ENCODE measurements at regions not wholly inside any gene's neighbourhood (a gene's known extent, or its start where the extent isn't known, plus 50 kb on each side); places are given as distances from the start of the nearest gene placed in this dataset.
"Not testable (repeated sequence)": the region's sequence is repeated elsewhere in the genome, so short reads cannot be mapped to it uniquely, and the experiment has no call there.

DNA sequence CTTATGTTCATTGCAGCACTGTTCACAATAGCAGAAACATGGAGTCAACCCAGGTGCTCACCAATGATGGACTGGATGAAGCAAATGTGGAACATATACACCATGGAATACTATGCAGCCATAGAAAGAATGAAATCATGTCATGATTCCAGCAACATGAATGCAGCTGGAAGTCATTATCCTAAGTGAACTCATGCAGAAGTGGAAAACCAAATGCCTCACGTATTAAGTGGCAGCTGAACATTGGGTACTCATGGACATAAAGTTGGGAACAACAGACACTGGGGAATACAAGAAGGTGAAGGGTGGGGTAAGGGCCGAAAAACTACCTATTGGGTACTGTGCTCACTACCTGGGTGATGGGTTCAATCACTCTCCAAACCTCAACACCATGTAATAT lies 915.9 kb downstream of the UQCRFS1 start:
- DNase-seq, result no peak
- Histone ChIP-seq H3K4me3 (ENCODE audit: low read length) (no peak overlapping the region), H3K27ac (ENCODE audit: low read depth, low read length) (no peak overlapping the region), H3K36me3 (ENCODE audit: insufficient read depth, low read length) (no peaks in the 10 kb centered on the region), H3K27me3 (ENCODE audit: insufficient read depth, low read length, poor library complexity, severe bottlenecking) (no peaks in the 10 kb centered on the region), H3K9me3 (ENCODE audit: low read length) (no peaks in the 10 kb centered on the region), H3K4me1 (ENCODE audit: insufficient read depth, low read length) (no peaks in the 10 kb centered on the region)
- H3K36me3 Mint-ChIP-seq, result no peaks in the 10 kb centered on the region
- POLR2A ChIA-PET, result no interaction called here
- peaks cover 0 to 7% (median 2%) of the 10 kb centered on the region in 5 donors for H3K9me3 Mint-ChIP-seq
- CTCF ChIA-PET, result no interaction called here
- H3K27ac Mint-ChIP-seq, result peak overlapping the region in 1 of 8 donors; percentile 4
- no peak overlapping the region for H3K4me3 Mint-ChIP-seq
- peaks cover 0 to 2% of the 10 kb centered on the region in 2 donors for H3K27me3 Mint-ChIP-seq
- H3K4me1 Mint-ChIP-seq, result no peaks in the 10 kb centered on the region

DNA sequence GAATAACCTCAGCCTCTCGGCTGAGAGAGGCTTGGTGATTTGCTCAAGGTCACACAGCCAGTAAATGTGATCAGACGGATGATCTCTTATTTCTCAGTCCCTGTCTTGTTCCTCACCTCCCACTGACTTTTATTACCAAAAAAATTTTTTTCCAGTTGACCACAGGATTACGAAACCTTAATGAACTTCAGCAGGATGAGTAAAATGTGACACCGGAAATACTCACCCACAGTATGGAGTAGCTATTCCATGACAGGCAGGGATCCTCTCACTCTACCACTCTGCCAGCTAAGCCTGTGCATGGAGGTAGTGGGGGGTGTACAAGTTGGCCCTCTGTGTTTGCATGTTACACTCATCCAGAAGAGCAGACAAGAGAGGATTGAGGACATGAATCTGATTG lies 916.4 kb downstream of the UQCRFS1 start:
- ChIA-PET CTCF (no interaction called here), POLR2A (no interaction called here)
- Mint-ChIP-seq H3K27me3 (peaks cover 0 to 2% of the 10 kb centered on the region in 2 donors), H3K9me3 (peaks cover 0 to 8% (median 2%) of the 10 kb centered on the region in 5 donors), H3K36me3 (no peaks in the 10 kb centered on the region), H3K4me3 (no peak overlapping the region), H3K27ac (no peak overlapping the region), H3K4me1 (no peaks in the 10 kb centered on the region)
- H3K36me3 ChIP-seq (ENCODE audit: insufficient read depth, low read length), result no peaks in the 10 kb centered on the region
- DNase-seq, result no peak
- H3K27me3 ChIP-seq (ENCODE audit: insufficient read depth, low read length, poor library complexity, severe bottlenecking), result no peaks in the 10 kb centered on the region
- no peak overlapping the region for H3K4me3 ChIP-seq (ENCODE audit: low read length)
- no peak overlapping the region for H3K27ac ChIP-seq (ENCODE audit: low read depth, low read length)
- no peaks in the 10 kb centered on the region for H3K4me1 ChIP-seq (ENCODE audit: insufficient read depth, low read length)
- no peaks in the 10 kb centered on the region for H3K9me3 ChIP-seq (ENCODE audit: low read length)

DNA sequence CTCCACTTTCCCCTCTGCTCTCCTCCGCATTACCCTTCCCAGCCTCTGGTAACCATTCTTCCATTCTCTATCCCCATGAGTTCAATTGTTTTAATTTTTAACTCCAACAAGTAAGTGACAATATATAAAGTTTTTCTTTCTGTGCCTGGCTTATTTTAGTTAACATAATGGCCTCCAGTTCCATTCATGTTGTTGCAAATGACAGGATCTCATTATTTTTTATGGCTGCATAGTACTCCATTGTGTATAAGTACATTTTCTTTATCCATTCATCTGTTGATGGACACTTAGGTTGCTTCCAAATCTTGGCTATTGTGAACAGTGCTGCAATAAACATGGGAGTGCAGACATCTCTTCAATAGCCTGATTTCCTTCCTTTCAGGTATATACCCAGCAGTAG lies 918.0 kb downstream of the UQCRFS1 start:
- H3K4me3 Mint-ChIP-seq; POLR2A ChIA-PET; H3K4me3 ChIP-seq (ENCODE audit: low read length); H3K27me3 Mint-ChIP-seq; CTCF ChIA-PET; DNase-seq; H3K27ac Mint-ChIP-seq; H3K9me3 Mint-ChIP-seq; H3K4me1 Mint-ChIP-seq; H3K27me3 ChIP-seq (ENCODE audit: insufficient read depth, low read length, poor library complexity, severe bottlenecking); H3K27ac ChIP-seq (ENCODE audit: low read depth, low read length); H3K36me3 Mint-ChIP-seq; H3K36me3 ChIP-seq (ENCODE audit: insufficient read depth, low read length); H3K4me1 ChIP-seq (ENCODE audit: insufficient read depth, low read length); H3K9me3 ChIP-seq (ENCODE audit: low read length): not testable (repeated sequence)

DNA sequence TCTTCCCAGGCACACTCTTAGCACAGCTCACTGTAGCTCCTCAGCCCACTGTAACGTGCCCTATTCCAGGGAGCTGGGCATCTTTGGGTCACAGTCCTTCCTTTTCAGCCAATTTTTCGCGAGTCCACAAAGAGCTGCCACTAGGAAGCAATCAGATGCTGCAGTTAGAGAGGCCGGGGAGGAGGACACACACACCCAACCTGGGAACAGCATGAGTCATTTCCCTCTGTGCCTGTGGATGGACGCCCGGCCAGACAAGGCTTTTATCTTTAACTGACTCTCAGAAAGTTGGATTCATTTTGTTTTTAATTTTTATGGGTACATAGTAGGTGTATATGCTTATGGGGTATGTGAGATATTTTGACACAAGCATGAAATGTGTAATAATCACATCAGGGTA lies 918.6 kb downstream of the UQCRFS1 start:
- Mint-ChIP-seq H3K27me3 (peaks cover 0 to 2% of the 10 kb centered on the region in 2 donors), H3K4me3 (no peak overlapping the region), H3K36me3 (no peaks in the 10 kb centered on the region), H3K9me3 (peaks cover 0 to 9% (median 2%) of the 10 kb centered on the region in 5 donors), H3K27ac (no peak overlapping the region), H3K4me1 (no peaks in the 10 kb centered on the region)
- H3K4me3 ChIP-seq (ENCODE audit: low read length), result no peak overlapping the region
- POLR2A ChIA-PET, result no interaction called here
- DNase-seq, result no peak
- no peaks in the 10 kb centered on the region for H3K27me3 ChIP-seq (ENCODE audit: insufficient read depth, low read length, poor library complexity, severe bottlenecking)
- H3K4me1 ChIP-seq (ENCODE audit: insufficient read depth, low read length), result no peaks in the 10 kb centered on the region
- H3K27ac ChIP-seq (ENCODE audit: low read depth, low read length), result no peak overlapping the region
- CTCF ChIA-PET, result no interaction called here
- no peaks in the 10 kb centered on the region for H3K9me3 ChIP-seq (ENCODE audit: low read length)
- no peaks in the 10 kb centered on the region for H3K36me3 ChIP-seq (ENCODE audit: insufficient read depth, low read length)

DNA sequence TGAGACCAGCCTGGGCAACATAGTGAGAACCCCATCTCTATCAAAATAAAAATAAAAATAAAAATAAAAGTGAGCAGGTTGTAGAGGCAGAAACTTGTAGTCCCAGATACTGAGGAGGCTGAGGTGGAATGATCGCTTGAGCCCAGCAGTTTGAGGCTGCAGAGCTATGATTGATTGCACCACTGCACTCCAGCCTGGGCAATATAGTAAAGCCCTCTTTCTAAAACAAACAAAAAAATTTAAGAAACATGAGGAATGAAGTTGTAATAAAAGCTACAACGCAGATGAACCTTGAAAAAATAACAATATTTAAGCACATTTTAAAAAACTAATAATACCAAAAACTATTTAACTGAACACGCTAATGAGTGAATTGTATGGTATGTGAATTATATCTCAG lies 919.3 kb downstream of the UQCRFS1 start:
- CTCF ChIA-PET, result no interaction called here
- H3K27me3 Mint-ChIP-seq, result peaks cover 0 to 2% of the 10 kb centered on the region in 2 donors
- POLR2A ChIA-PET, result no interaction called here
- no peaks in the 10 kb centered on the region for H3K4me1 ChIP-seq (ENCODE audit: insufficient read depth, low read length)
- H3K4me3 Mint-ChIP-seq, result no peak overlapping the region
- H3K4me1 Mint-ChIP-seq, result no peaks in the 10 kb centered on the region
- peaks cover 0 to 9% (median 2%) of the 10 kb centered on the region in 5 donors for H3K9me3 Mint-ChIP-seq
- H3K36me3 ChIP-seq (ENCODE audit: insufficient read depth, low read length), result no peaks in the 10 kb centered on the region
- H3K36me3 Mint-ChIP-seq, result no peaks in the 10 kb centered on the region
- no peak overlapping the region for H3K4me3 ChIP-seq (ENCODE audit: low read length)
- H3K27ac ChIP-seq (ENCODE audit: low read depth, low read length), result no peak overlapping the region
- DNase-seq, result no peak
- H3K27me3 ChIP-seq (ENCODE audit: insufficient read depth, low read length, poor library complexity, severe bottlenecking), result no peaks in the 10 kb centered on the region
- no peaks in the 10 kb centered on the region for H3K9me3 ChIP-seq (ENCODE audit: low read length)
- H3K27ac Mint-ChIP-seq, result no peak overlapping the region

DNA sequence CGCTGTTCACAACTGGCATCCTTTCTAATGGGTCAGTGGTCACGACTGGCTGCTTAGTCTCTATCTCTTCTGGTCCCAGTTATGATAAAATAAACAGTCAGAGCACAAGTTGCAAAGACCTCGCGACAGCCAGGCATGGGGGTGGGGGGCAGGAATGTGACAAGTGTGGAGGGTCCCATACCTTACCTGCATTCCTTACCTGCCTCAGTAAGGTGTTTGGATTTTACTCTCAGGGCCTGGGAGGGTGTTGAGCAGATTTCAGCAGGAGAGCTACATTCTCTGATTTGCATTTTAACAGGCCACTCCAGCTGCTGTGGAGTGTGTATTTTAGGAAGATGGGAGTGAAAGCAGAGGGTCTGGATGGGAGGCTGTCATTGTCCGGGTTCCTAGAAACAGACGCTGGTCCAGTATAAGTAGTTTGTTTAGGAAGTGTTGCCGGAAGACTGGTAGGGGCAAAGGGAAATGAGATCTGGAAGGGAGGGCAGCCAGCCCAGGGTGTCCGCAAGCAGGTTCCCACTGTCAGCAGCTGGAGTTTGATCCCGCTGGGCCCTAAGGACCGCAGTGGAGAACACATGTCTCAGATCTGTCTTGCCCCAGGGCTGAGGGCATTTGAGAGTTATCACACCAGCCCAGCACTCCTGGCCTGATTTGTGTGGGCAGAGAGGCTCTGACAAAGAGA lies 920.0 kb downstream of the UQCRFS1 start:
- Histone ChIP-seq H3K9me3 (ENCODE audit: low read length) (no peaks in the 10 kb centered on the region), H3K36me3 (ENCODE audit: insufficient read depth, low read length) (no peaks in the 10 kb centered on the region), H3K4me1 (ENCODE audit: insufficient read depth, low read length) (no peaks in the 10 kb centered on the region), H3K4me3 (ENCODE audit: low read length) (no peak overlapping the region), H3K27ac (ENCODE audit: low read depth, low read length) (no peak overlapping the region), H3K27me3 (ENCODE audit: insufficient read depth, low read length, poor library complexity, severe bottlenecking) (no peaks in the 10 kb centered on the region)
- H3K9me3 Mint-ChIP-seq, result peaks cover 0 to 9% (median 2%) of the 10 kb centered on the region in 5 donors
- H3K27me3 Mint-ChIP-seq, result no peaks in the 10 kb centered on the region
- H3K4me3 Mint-ChIP-seq, result no peak overlapping the region
- CTCF ChIA-PET, result no interaction called here
- H3K27ac Mint-ChIP-seq, result no peak overlapping the region
- POLR2A ChIA-PET, result no interaction called here
- H3K36me3 Mint-ChIP-seq, result no peaks in the 10 kb centered on the region
- no peaks in the 10 kb centered on the region for H3K4me1 Mint-ChIP-seq
- DNase-seq, result no peak

DNA sequence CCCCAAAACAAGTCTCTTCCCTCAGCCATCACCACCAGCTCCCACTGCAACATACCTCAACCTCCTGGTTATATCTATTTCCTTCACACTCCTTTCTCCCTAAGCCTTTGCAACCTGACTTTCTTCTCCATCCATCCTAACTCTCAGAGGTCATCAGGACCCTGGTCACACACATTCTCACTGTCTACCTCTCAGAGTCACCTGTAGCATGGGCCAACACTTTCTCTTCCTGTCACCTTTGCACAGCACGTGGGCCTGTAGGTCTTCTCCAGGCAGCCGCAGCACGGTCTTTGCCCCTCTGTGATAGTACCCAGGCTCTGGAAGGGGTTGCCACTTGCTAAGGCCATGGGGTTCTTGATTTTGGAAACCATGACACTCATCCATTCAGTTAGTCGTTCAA lies 921.1 kb downstream of the UQCRFS1 start:
- ChIA-PET CTCF (no interaction called here), POLR2A (no interaction called here)
- Mint-ChIP-seq H3K4me3 (no peak overlapping the region), H3K9me3 (peaks cover 1 to 14% (median 4%) of the 10 kb centered on the region in 5 donors), H3K36me3 (no peaks in the 10 kb centered on the region), H3K4me1 (no peaks in the 10 kb centered on the region), H3K27me3 (no peaks in the 10 kb centered on the region), H3K27ac (no peak overlapping the region)
- H3K4me1 ChIP-seq (ENCODE audit: insufficient read depth, low read length), result no peaks in the 10 kb centered on the region
- no peak overlapping the region for H3K4me3 ChIP-seq (ENCODE audit: low read length)
- DNase-seq, result no peak
- H3K36me3 ChIP-seq (ENCODE audit: insufficient read depth, low read length), result no peaks in the 10 kb centered on the region
- no peaks in the 10 kb centered on the region for H3K9me3 ChIP-seq (ENCODE audit: low read length)
- no peaks in the 10 kb centered on the region for H3K27me3 ChIP-seq (ENCODE audit: insufficient read depth, low read length, poor library complexity, severe bottlenecking)
- no peak overlapping the region for H3K27ac ChIP-seq (ENCODE audit: low read depth, low read length)

DNA sequence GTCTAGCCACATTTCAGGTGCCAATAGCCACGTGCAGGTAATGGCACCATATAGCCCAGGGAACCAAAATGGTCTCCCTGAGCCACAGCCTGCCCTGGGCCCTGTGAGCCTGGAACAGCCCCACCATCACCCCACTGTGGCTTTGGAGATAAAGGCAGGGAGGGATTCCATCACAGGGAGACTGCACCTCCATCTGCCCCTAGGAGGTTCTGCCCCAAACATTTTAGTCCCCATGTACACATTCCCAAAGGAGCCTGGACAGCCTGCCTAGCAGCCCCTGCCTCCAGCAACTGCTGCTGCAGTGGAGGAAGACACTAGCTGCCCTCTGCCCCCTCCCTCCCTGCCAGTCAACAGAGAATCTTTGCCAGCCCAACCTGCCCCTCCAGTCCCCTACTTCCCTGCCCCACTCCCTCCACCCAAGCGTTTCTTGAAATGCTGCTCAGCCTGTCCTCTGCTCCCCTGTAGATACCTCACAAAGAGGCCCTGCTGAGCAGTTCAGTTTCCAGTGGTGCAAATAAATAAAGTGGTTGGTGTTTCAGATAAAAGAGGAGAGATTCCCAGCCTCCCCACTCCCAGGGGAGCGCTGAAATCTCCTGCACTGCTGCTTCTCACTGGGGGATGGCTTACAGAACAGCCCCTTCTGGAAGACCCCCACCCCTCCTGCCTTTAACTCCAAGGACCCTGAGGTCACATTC lies 921.8 kb downstream of the UQCRFS1 start:
- H3K4me1 ChIP-seq (ENCODE audit: insufficient read depth, low read length), result no peaks in the 10 kb centered on the region
- no peak overlapping the region for H3K4me3 ChIP-seq (ENCODE audit: low read length)
- CTCF ChIA-PET, result no interaction called here
- no peaks in the 10 kb centered on the region for H3K4me1 Mint-ChIP-seq
- H3K9me3 Mint-ChIP-seq, result peaks cover 1 to 14% (median 4%) of the 10 kb centered on the region in 5 donors
- DNase-seq, result no peak
- H3K4me3 Mint-ChIP-seq, result no peak overlapping the region
- H3K27me3 ChIP-seq (ENCODE audit: insufficient read depth, low read length, poor library complexity, severe bottlenecking), result no peaks in the 10 kb centered on the region
- no peaks in the 10 kb centered on the region for H3K9me3 ChIP-seq (ENCODE audit: low read length)
- H3K36me3 ChIP-seq (ENCODE audit: insufficient read depth, low read length), result no peaks in the 10 kb centered on the region
- no peak overlapping the region for H3K27ac ChIP-seq (ENCODE audit: low read depth, low read length)
- no peaks in the 10 kb centered on the region for H3K27me3 Mint-ChIP-seq
- POLR2A ChIA-PET, result no interaction called here
- H3K27ac Mint-ChIP-seq, result no peak overlapping the region
- H3K36me3 Mint-ChIP-seq, result no peaks in the 10 kb centered on the region

All from CD8-positive, alpha-beta memory T cell (primary cell).